GM19468 (cell line): ENCODE measurements at regions not wholly inside any gene's neighbourhood (a gene's known extent, or its start where the extent isn't known, plus 50 kb on each side); places are given as distances from the start of the nearest gene placed in this dataset.

Experiments
- ATAC-seq: cut with Tn5 transposase; IDR thresholded peaks from one replicate; pipeline ENCODE4 v1.9.1; 2021; ENCODE audit warnings: mild to moderate bottlenecking, moderate library complexity, moderate number of reproducible peaks; ENCODE audit not compliant: unreplicated experiment; ENCODE audit errors: extremely low read depth

DNA sequence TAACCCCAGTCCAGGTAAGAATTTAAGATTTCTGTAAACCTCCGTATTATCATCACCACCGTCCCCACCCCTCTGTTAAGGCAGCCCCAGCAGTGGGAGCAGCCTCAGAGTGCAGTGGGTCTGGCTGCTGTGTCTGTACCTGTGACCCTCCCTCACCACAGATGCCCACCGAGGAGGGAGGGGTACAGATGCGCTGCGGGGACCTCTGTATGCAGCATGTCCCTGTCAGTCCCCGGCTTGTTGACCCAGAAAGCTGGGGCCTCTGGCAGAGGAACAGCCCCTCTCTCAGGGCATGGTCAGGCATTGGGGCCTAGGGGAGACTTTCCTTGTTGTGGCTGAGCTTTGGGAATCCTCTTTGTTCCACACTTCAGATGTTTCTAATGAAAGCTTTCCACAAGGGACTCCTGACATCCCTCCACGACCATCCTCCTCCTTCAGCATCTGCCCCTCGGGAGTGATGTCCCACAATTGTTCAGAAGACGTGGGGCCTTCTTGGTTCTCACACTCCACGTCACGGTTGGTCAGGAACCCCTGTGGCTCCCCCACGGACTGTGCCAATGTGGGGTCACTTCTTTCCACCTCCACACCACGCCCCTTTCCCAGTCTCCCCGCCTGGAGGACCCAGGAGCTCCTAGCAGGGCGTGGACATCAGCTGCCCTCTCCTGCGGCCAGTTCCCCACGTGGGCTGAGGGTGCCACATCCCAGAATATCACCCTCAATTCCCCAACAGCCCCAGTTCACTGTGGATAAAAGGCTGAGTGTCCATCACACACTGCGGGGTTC, 384.2 kb upstream of the MYT1L start:
- ATAC-seq, result no peak

DNA sequence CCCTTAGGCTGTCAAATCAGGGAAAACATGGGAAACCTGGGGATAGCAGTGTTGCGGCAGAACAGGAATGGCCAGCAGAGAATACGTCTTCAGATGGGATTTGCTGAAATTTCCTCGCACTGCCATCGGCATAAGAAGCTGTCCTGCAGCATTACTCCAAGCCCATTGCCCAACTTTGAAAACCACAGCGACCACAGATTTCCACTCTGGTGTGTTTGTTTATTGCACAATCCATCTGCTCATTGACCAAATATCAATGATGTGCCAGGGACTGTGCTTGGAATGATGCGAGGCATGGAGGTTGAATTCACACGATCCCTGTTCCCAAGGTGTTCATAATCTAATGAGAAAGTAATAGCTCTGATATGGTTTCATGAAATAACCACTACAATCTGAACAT, 383.3 kb upstream of the MYT1L start:
- ATAC-seq, result no peak

GRCh38 chr2:2709431-2709770, 378.3 kb upstream of the MYT1L start:
- no peak for ATAC-seq

- no peak for ATAC-seq
Observed at GRCh38 chr2:2708575-2709430, 377.7 kb upstream of the MYT1L start.

GRCh38 chr2:2707206-2707991, 376.3 kb upstream of the MYT1L start:
- no peak for ATAC-seq

- no peak for ATAC-seq
Observed at GRCh38 chr2:2706306-2706705, 375.2 kb upstream of the MYT1L start.

- no peak for ATAC-seq
Observed at GRCh38 chr2:2705871-2706270, 374.8 kb upstream of the MYT1L start.

GRCh38 chr2:2704428-2705090, 373.5 kb upstream of the MYT1L start:
- no peak for ATAC-seq

- no peak for ATAC-seq
Observed at GRCh38 chr2:2703762-2704427, 372.8 kb upstream of the MYT1L start.

DNA sequence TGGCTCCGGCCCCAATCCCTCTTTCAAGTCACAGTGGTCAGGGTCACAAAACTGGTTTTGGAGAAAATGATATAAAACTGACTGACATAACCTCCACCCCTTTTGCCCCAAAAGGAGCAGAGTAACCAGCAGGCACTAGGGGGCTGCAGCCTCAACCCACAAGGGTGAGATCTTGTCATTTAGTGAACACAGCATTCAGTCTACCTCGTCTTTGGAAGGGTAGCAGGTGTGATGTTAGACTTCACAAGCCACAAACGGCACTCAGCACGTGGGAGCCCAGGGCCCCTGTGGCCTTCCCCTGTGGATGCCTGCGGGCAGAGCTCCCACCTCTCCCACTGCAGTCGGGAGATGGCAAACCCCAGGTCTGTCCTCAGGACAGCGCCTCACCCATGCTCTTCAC, 372.1 kb upstream of the MYT1L start:
- ATAC-seq, result no peak

DNA sequence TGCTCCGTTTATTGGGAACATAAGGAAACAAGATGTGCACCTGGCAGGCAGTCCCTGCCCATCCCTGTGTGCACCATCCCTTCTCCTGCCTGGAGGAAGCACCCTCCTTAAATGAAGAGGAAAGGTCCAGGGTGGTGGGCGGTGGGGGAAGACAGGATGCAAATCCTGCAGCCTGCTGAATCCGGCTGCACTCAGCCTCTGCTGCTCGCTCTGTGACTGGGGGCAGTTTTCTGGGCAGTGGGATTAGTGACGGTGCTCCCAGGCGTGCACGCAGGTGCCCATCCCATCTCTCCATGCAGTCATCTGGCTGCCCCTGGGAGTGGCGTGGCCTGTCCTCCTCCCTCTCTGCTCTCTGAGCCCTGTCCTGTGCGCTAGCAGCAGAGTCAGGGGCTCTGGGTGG, 371.3 kb upstream of the MYT1L start:
- no peak for ATAC-seq

DNA sequence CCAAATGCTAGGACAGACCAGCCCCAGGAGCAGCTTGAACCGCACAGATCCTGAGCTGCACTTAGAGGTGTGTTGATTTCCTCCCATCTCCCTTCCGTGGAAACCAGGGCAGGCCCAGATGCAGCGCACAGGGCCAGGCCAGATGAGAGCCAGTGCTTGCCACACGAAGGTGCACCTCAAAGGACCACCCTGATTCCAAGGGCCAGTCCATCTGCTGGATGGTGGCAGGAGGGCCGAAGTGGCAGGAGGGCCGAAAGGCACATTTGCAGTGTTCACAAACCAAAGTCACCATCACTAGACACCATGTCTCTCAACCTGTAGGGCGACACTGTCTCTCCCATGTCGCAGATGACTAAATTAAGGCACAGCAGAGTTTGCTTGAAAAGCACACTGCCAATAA, 370.7 kb upstream of the MYT1L start:
- no peak for ATAC-seq

GRCh38 chr2:2701176-2701781, 370.2 kb upstream of the MYT1L start:
- no peak for ATAC-seq

DNA sequence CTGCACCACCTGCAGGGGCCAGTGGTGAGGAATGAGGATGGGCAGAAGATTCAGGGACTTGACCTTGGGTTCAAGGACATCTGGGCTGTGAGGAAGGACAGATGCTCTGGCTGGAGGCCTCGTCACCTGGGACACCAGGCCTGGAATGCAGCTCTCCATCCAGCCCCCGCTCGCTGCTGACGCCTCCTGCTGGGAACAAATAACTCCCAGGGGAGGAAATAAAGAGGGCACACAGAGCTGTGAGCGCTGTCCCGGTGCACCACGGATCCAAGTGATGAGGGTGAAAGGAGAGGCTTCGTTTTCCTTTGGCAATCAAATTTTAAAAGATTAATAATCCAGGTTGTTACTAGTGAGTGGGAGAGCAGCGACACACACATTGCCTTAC, 368.0 kb upstream of the MYT1L start:
- no peak for ATAC-seq

GRCh38 chr2:2698182-2699120, 367.4 kb upstream of the MYT1L start:
- ATAC-seq, result no peak

DNA sequence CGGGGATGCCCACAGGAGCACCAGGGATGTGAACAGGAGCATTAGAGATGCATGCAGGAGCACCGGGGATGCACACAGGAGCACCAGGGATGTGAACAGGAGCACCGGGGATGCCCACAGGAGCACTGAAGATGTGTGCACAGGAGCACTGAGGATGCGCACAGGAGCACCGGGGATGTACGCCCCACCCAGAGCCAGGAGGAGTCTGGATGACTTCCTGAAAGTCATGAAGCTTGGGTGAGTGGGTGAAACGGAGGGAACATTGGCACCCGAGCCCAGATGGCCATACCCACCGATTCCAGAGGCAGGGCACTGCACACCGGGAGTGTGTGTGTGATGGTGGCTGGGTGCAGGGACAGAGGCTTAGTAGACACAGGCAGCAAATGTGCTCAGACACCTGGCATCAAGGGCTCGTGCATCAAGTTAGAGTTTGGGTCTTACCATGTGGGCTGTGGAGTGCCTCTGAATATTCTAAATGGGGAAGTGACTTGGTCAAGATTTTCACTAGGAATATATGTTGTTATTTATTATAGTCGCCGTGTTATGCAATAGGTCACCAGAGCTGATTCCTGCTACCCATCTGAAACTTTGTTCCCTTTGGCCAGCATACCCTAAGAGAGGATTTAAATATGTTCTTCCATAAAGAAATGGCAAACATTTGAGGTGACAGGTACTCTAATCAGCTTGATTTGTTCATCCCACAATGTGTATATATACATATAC, 365.8 kb upstream of the MYT1L start:
- ATAC-seq, result no peak

DNA sequence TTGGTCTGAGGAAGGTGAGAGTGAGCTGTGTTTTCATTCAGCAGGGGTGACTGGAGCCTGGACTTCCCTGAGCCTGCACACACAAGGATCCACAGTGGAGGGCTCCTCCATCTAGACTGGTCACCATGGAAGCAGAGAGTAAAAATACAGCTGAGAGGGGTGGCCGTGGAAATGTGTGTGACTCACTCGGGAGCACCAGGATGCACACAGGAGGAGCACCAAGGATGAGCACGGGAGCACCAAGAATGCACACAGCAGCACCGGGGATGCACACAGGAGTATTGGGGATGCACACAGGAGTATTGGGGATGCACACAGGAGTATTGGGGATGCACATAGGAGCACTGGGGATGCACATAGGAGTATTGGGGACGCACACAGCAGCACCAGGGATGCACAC, 365.2 kb upstream of the MYT1L start:
- no peak for ATAC-seq

GRCh38 chr2:2694746-2695145, 363.7 kb upstream of the MYT1L start:
- no peak for ATAC-seq
